Posterior vena cava (tissue), 2 donors: ENCODE measurements at regions not wholly inside any gene's neighbourhood (a gene's known extent, or its start where the extent isn't known, plus 50 kb on each side); places are given as distances from the start of the nearest gene placed in this dataset.

Source experiments
- DNase-seq: peaks from one replicate; pipeline ENCODE4 v3.0.0-alpha.2; 2020; ENCODE audit warnings: low spot score
- intact Hi-C, 2 donors: fragments of 100-400 bp; cut with DNase I; formaldehyde crosslinking; loops; one replicate each; pipeline versions ENCODE4 v1.14.1 to v1.14.2; 2022 to 2023
- donor health status: DM: yes; HTN: yes; CAD: no.
- donor health status: DM: yes; HTN: yes; CAD: no.

DNA sequence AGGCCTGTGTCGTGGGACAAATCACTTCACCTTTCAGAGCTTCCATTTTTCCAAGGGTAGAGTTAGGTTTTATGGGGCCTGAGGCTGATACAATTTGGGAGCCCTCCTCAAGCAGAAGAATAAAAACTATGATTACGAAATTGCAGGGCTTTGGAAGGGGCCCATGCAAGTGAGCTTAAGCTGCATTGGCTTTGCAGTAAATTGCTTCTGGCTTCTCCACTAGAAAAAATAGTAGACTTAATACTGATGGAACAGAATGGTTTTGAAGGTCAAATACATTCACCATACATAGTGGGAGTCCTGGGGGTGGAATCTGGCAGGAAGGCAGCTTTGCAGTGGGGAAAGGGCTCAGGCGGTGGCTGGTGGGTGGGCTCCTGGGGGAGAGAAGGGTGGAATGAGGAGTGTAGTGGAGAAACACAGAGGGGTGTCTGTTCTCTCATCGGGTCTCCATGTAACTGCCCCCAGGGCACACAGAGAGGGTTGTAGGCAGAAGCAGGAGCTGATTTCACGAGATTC lies 55.9 kb upstream of the RNF24 start:
- intact Hi-C loops = no loop called here
- DNase-seq = no peak

GRCh38 chr20:4070323-4071177 lies 55.2 kb upstream of the RNF24 start:
- no peak for DNase-seq

GRCh38 chr20:4069751-4070150 lies 54.4 kb upstream of the RNF24 start:
- intact Hi-C loops = no loop called here
- DNase-seq = no peak

More at GRCh38 chr20:4070323-4071177, 55.2 kb upstream of the RNF24 start:
- intact Hi-C loops = no loop called here

- intact Hi-C loops = no loop called here
Observed at GRCh38 chr20:4068708-4069107, 53.4 kb upstream of the RNF24 start.

GRCh38 chr20:4067600-4068261 lies 52.4 kb upstream of the RNF24 start:
- DNase-seq = no peak
- intact Hi-C loops = no loop called here

More at GRCh38 chr20:4068708-4069107, 53.4 kb upstream of the RNF24 start:
- no peak for DNase-seq

DNA sequence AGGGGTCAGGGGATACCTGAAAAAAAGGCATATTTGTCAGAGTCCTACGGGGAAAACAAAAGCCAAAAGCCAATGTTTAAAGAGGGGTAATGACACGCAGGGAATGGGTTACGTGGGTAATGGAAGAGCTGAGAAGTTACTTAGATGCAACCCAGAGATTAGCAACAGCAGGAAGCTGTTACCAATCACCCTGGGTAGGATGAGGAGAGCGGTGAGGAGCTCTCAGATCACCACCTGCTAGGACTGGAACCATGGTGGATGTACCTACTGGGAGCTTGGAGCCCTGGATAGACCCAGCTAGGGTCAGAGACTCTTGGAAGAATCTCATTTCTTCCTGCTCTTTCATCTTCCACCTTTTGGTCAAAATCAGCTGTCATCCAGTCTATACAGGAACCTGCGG lies 51.2 kb upstream of the RNF24 start:
- DNase-seq = peak; percentile 16
- intact Hi-C loops = no loop called here

GRCh38 chr20:4065391-4065844 lies 50.1 kb upstream of the RNF24 start:
- DNase-seq = no peak
- intact Hi-C loops = no loop called here
